ENCODE measurements at regions not wholly inside any gene's neighbourhood (a gene's known extent, or its start where the extent isn't known, plus 50 kb on each side); places are given as distances from the start of the nearest gene placed in this dataset.

- POLR2A ChIA-PET = no interaction called here
- no peak for TF ChIP-seq CTCF (IDR thresholded peaks at IDR 0.05; ENCODE audit: low read depth, low read length)
- DNase-seq (ENCODE audit: low read depth, low spot score) = no peak
Observed at GRCh38 chr1:60463146-60463545, 389.6 kb upstream of the C1orf87 start.

GRCh38 chr1:60461925-60462595, 388.5 kb upstream of the C1orf87 start:
- Histone ChIP-seq H3K27me3 (ENCODE audit: control insufficient read depth, insufficient read depth, low read length) (no peaks in the 10 kb centered on the region), H3K27ac (ENCODE audit: low read depth, low read length) (no peak overlapping the region), H3K9me3 (ENCODE audit: control insufficient read depth, insufficient read depth, low read length) (no peaks in the 10 kb centered on the region), H3K4me3 (ENCODE audit: low read depth, low read length) (no peak overlapping the region)
- CTCF ChIA-PET = no interaction called here
- POLR2A ChIA-PET = no interaction called here
- no peak for DNase-seq (ENCODE audit: low read depth, low spot score)
- TF ChIP-seq CTCF (IDR thresholded peaks at IDR 0.05; ENCODE audit: low read depth, low read length) = no peak

More at GRCh38 chr1:60463146-60463545, 389.6 kb upstream of the C1orf87 start:
- Histone ChIP-seq H3K27me3 (ENCODE audit: control insufficient read depth, insufficient read depth, low read length) (no peaks in the 10 kb centered on the region), H3K4me3 (ENCODE audit: low read depth, low read length) (no peak overlapping the region), H3K27ac (ENCODE audit: low read depth, low read length) (no peak overlapping the region), H3K9me3 (ENCODE audit: control insufficient read depth, insufficient read depth, low read length) (no peaks in the 10 kb centered on the region)
- CTCF ChIA-PET = no interaction called here

GRCh38 chr1:60458111-60458510, 384.5 kb upstream of the C1orf87 start:
- no peak for DNase-seq (ENCODE audit: low read depth, low spot score)
- no peak for TF ChIP-seq CTCF (IDR thresholded peaks at IDR 0.05; ENCODE audit: low read depth, low read length)
- H3K4me3 ChIP-seq (ENCODE audit: low read depth, low read length) = no peak overlapping the region
- H3K27me3 ChIP-seq (ENCODE audit: control insufficient read depth, insufficient read depth, low read length) = no peaks in the 10 kb centered on the region
- H3K27ac ChIP-seq (ENCODE audit: low read depth, low read length) = no peak overlapping the region
- CTCF ChIA-PET = no interaction called here
- POLR2A ChIA-PET = no interaction called here
- peaks cover 15% of the 10 kb centered on the region for H3K9me3 ChIP-seq (ENCODE audit: control insufficient read depth, insufficient read depth, low read length)

- Histone ChIP-seq H3K27ac (ENCODE audit: low read depth, low read length) (no peak overlapping the region), H3K9me3 (ENCODE audit: control insufficient read depth, insufficient read depth, low read length) (peaks cover 6% of the 10 kb centered on the region), H3K27me3 (ENCODE audit: control insufficient read depth, insufficient read depth, low read length) (no peaks in the 10 kb centered on the region), H3K4me3 (ENCODE audit: low read depth, low read length) (no peak overlapping the region)
- no peak for DNase-seq (ENCODE audit: low read depth, low spot score)
- POLR2A ChIA-PET = no interaction called here
- CTCF ChIA-PET = no interaction called here
- TF ChIP-seq CTCF (IDR thresholded peaks at IDR 0.05; ENCODE audit: low read depth, low read length) = no peak
Observed at GRCh38 chr1:60449876-60450275, 376.3 kb upstream of the C1orf87 start.

- Histone ChIP-seq H3K27me3 (ENCODE audit: control insufficient read depth, insufficient read depth, low read length) (no peaks in the 10 kb centered on the region), H3K9me3 (ENCODE audit: control insufficient read depth, insufficient read depth, low read length) (no peaks in the 10 kb centered on the region), H3K27ac (ENCODE audit: low read depth, low read length) (no peak overlapping the region), H3K4me3 (ENCODE audit: low read depth, low read length) (no peak overlapping the region)
- no peak for TF ChIP-seq CTCF (IDR thresholded peaks at IDR 0.05; ENCODE audit: low read depth, low read length)
- ChIA-PET POLR2A (no interaction called here), CTCF (no interaction called here)
- no peak for DNase-seq (ENCODE audit: low read depth, low spot score)
Observed at GRCh38 chr1:60448850-60449249, 375.3 kb upstream of the C1orf87 start.
